Pancreas (tissue), 10 donors: ENCODE measurements at regions not wholly inside any gene's neighbourhood (a gene's known extent, or its start where the extent isn't known, plus 50 kb on each side); places are given as distances from the start of the nearest gene placed in this dataset.

Source experiments
- ATAC-seq, 4 donors: fragments of 200-7000 bp; cut with Tn5 transposase; one replicate each; pipeline versions ENCODE4 v1.8.0 to v1.9.1; 2020; ENCODE audit warnings: mild to moderate bottlenecking in 4 of 4, moderate library complexity in 4 of 4
- DNase-seq, 6 donors: peaks; one replicate each; pipeline ENCODE4 v3.0.0-alpha.2; 2020
- FAIRE-seq: peaks from 2 replicates; lab custom pipeline; 2012; peaks lifted over from hg19 to GRCh38; lab: Jason Lieb, UNC
- H3K27ac ChIP-seq, 4 donors: fragments of 200-600 bp; sonication (generic); 1 replicate in 3 of 4; 2 replicates in 1 of 4; pipeline versions ENCODE4 v1.5.0 to v1.8.0; 2020
- H3K27me3 ChIP-seq, 4 donors: fragments of 200-600 bp; one replicate each; pipeline ENCODE4 v1.8.0; 2021
- H3K36me3 ChIP-seq, 3 donors: fragments of 200-600 bp; sonication (generic) in 1 of 3; one replicate each; pipeline versions ENCODE4 v1.5.0 to v1.8.0; 2020 to 2021
- H3K4me1 ChIP-seq, 3 donors: fragments of 200-600 bp; one replicate each; pipeline ENCODE4 v1.8.0; 2021
- H3K4me3 ChIP-seq, 4 donors: fragments of 200-600 bp; sonication (generic) in 2 of 4; one replicate each; pipeline versions ENCODE4 v1.5.0 to v1.8.0; 2020 to 2021
- H3K9me3 ChIP-seq, 4 donors: fragments of 200-600 bp; one replicate each; pipeline ENCODE4 v1.8.0; 2021
- CTCF ChIP-seq, 4 donors: fragments of 200-600 bp; sonication (generic) in 3 of 4; IDR thresholded peaks; one replicate each; pipeline versions ENCODE4 v1.5.0 to v1.8.0; 2021; ENCODE audit warnings: antibody characterized with exemption in 4 of 4
- WGBS, 2 donors: extraction: QIAGEN DNeasy Blood & Tissue Kit; methylation state at CpG; one replicate each; pipeline ENCODE4 v1.1.7; 2013; 5-methylcytosine and 5-hydroxymethylcytosine counted together
- intact Hi-C, 3 donors: fragments of 100-400 bp; cut with DNase I; formaldehyde crosslinking; loops; one replicate each; pipeline versions ENCODE4 v1.11.1 to v1.14.2; 2022
- donor health status: healthy with polysubstance abuse.
- donor health status: DM: no; HTN: no; CAD: no; lungs with moderate emphysema.
- donor health status: DM: no; HTN: no; CAD: no.
- donor health status: control.
- donor health status: control.
- donor health status: Bipolar disorder and iron deficiency.
- donor health status: DM: yes; HTN: yes; CAD: no.
- donor health status: DM: no; HTN: no; CAD: no.
- donor health status: DM: no; HTN: no; CAD: no.
- donor health status: DM: yes; HTN: yes; CAD: no.

GRCh38 chr2:166560022-166560421 lies 66.0 kb upstream of the SCN7A start:
- intact Hi-C loops = no loop called here
- H3K27me3 ChIP-seq = no peaks in the 10 kb centered on the region
- no peaks in the 10 kb centered on the region for H3K36me3 ChIP-seq
- no peaks in the 10 kb centered on the region for H3K9me3 ChIP-seq
- TF ChIP-seq CTCF (IDR thresholded peaks at IDR 0.05) = no peak
- no peak overlapping the region for H3K27ac ChIP-seq
- ATAC-seq (no peak), DNase-seq (no peak), FAIRE-seq (no peak)
- WGBS, 2 donors = 60 to 74% methylated on average over 2 of the region's 2 CpGs
- H3K4me1 ChIP-seq = no peaks in the 10 kb centered on the region
- H3K4me3 ChIP-seq = no peak overlapping the region

- intact Hi-C loops = no loop called here
- H3K9me3 ChIP-seq = no peaks in the 10 kb centered on the region
- H3K4me3 ChIP-seq = no peak overlapping the region
- H3K4me1 ChIP-seq = no peaks in the 10 kb centered on the region
- no peak for DNase-seq
- no peaks in the 10 kb centered on the region for H3K27me3 ChIP-seq
- H3K27ac ChIP-seq = no peak overlapping the region
- no peaks in the 10 kb centered on the region for H3K36me3 ChIP-seq
- no peak for TF ChIP-seq CTCF (IDR thresholded peaks at IDR 0.05)
- no peak for ATAC-seq
- FAIRE-seq = no peak
Observed at GRCh38 chr2:166550923-166551322, 56.9 kb upstream of the SCN7A start.

- H3K27ac ChIP-seq = no peak overlapping the region
- DNase-seq = no peak
- no peaks in the 10 kb centered on the region for H3K4me1 ChIP-seq
- no peak overlapping the region for H3K4me3 ChIP-seq
- H3K9me3 ChIP-seq = no peaks in the 10 kb centered on the region
- no peaks in the 10 kb centered on the region for H3K36me3 ChIP-seq
- intact Hi-C loops = loop anchor here in 1 of 3 donors (10.0 kb wide), 1 partner anchor 1579 kb away; no protein-coding TSS in a partner anchor
- no peak for ATAC-seq
- no peaks in the 10 kb centered on the region for H3K27me3 ChIP-seq
- TF ChIP-seq CTCF (IDR thresholded peaks at IDR 0.05) = no peak
- no peak for FAIRE-seq
Observed at GRCh38 chr2:166545473-166545872, 51.4 kb upstream of the SCN7A start.
